Heart right ventricle (tissue), 16 donors: ENCODE measurements at regions not wholly inside any gene's neighbourhood (a gene's known extent, or its start where the extent isn't known, plus 50 kb on each side); places are given as distances from the start of the nearest gene placed in this dataset.

ENCODE experiments used
- ATAC-seq, 8 donors: fragments of 200-7000 bp; cut with Tn5 transposase; one replicate each; pipeline ENCODE4 v1.9.1; 2020; ENCODE audit warnings: mild to moderate bottlenecking in 8 of 8, moderate library complexity in 8 of 8, moderate number of reproducible peaks in 1 of 8
- DNase-seq, 2 donors: peaks; one replicate each; pipeline ENCODE4 v3.0.0-alpha.2; 2020
- H3K27ac ChIP-seq, 10 donors: fragments of 200-600 bp; sonication (generic) in 2 of 10; one replicate each; pipeline versions ENCODE4 v1.5.0 to v1.8.0; 2020 to 2022; ENCODE audit warnings: mild to moderate bottlenecking in 3 of 10
- H3K27me3 ChIP-seq, 7 donors: fragments of 200-600 bp; one replicate each; pipeline ENCODE4 v1.8.0; 2021 to 2022; ENCODE audit warnings: mild to moderate bottlenecking in 2 of 7
- H3K36me3 ChIP-seq, 9 donors: fragments of 200-600 bp; sonication (generic) in 1 of 9; one replicate each; pipeline versions ENCODE4 v1.5.0 to v1.8.0; 2020 to 2022; ENCODE audit warnings: mild to moderate bottlenecking in 2 of 9
- H3K4me1 ChIP-seq, 9 donors: fragments of 200-600 bp; sonication (generic) in 1 of 9; one replicate each; pipeline versions ENCODE4 v1.5.0 to v1.8.0; 2020 to 2022; ENCODE audit warnings: mild to moderate bottlenecking in 4 of 9
- H3K4me3 ChIP-seq, 10 donors: fragments of 200-600 bp; sonication (generic) in 2 of 10; one replicate each; pipeline versions ENCODE4 v1.5.0 to v1.8.0; 2020 to 2022; ENCODE audit warnings: mild to moderate bottlenecking in 7 of 10, moderate library complexity in 2 of 10
- H3K9me3 ChIP-seq, 11 donors: fragments of 200-600 bp in 10 of 11; sonication (generic) in 2 of 11; one replicate each; pipeline versions ENCODE4 v1.5.0 to v1.8.0; 2013 to 2022; ENCODE audit warnings: mild to moderate bottlenecking in 2 of 11, control low read depth in 1 of 11, moderate library complexity in 1 of 11
- WGBS, 2 donors: extraction: QIAGEN DNeasy Blood & Tissue Kit; methylation state at CpG; one replicate each; pipeline ENCODE4 v1.1.7; 2013; ENCODE audit warnings: inconsistent platforms in 1 of 2; 5-methylcytosine and 5-hydroxymethylcytosine counted together
- intact Hi-C, 10 donors: fragments of 100-400 bp; cut with DNase I; formaldehyde crosslinking; loops; one replicate each; pipeline versions ENCODE4 v1.11.1 to v1.14.2; 2022
- TF ChIP-seq, protein P1 (sequence below), 9 donors: fragments of 200-600 bp; sonication (generic) in 2 of 9; IDR thresholded peaks; one replicate each; pipeline versions ENCODE4 v1.5.0 to v1.8.0; 2021 to 2022; ENCODE audit warnings: antibody characterized with exemption in 9 of 9, mild to moderate bottlenecking in 5 of 9, moderate library complexity in 1 of 9
- donor health status: Arrhythmogenic right ventricular cardiomyopathy.
- donor health status: ischemic (EF 13 %, LVEDD 7.1; RV severe dilation, severe dysfunction).
- donor health status: healthy with polysubstance abuse.
- donor health status: DM: no; HTN: yes; CAD: no.
- donor health status: DM: no; HTN: no; CAD: no.
- donor health status: ischemic (EF 25% LVEDD 6.9; RV normal size, moderate dysfunction).
- donor health status: ischemic (EF 25% LVEDD 5.7; RV mildly dilated, moderate dysfunction).
- donor health status: healthy.
- donor health status: DM: yes; HTN: yes; CAD: no.
- donor health status: Ischemic cardiomyopathy.
- donor health status: ischemic (EF 35%, LVEDD 5.7; RV mildly dilated, moderate dysfunction).
- donor health status: nonischemic (EF 11% LVEDD 7.7; RV severe dilation, severe dysfunction).
- donor health status: DM: yes; HTN: yes; CAD: no.
- donor health status: PGD.
- donor health status: ischemic (EF 29% LVEDD 5.4; RV normal size, mild dysfunction).
- donor health status: nonischemic (EF 23%, LVEDD 6.1; RV moderate dilation, normal function).

DNA sequence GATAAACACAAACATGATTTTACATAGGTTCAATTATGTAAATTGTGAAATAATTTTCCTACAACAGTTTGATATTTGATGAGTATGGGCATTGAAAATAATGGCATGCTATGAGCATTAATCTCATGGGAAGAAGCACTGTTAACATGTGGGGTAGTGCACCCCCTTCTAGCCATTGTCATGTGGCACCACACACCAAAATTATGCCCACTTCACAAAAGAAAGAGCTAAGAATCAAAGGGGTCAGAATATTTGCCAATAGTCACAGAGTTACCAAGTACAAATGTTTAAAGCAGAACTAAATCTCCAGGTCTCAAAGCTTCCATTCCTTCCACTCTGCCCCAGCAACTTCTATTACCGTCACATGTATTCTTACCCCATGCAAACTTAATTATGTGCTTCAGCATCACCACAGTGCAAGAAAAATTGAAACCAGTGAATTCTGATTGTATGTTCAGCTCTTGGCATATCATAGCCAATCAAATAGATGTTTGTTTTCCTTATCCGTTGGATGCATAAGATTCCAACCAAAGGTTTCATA lies 1273.8 kb downstream of the FAM181B start:
- H3K27ac ChIP-seq: no peak overlapping the region
- DNase-seq: no peak
- TF ChIP-seq, protein P1, sequence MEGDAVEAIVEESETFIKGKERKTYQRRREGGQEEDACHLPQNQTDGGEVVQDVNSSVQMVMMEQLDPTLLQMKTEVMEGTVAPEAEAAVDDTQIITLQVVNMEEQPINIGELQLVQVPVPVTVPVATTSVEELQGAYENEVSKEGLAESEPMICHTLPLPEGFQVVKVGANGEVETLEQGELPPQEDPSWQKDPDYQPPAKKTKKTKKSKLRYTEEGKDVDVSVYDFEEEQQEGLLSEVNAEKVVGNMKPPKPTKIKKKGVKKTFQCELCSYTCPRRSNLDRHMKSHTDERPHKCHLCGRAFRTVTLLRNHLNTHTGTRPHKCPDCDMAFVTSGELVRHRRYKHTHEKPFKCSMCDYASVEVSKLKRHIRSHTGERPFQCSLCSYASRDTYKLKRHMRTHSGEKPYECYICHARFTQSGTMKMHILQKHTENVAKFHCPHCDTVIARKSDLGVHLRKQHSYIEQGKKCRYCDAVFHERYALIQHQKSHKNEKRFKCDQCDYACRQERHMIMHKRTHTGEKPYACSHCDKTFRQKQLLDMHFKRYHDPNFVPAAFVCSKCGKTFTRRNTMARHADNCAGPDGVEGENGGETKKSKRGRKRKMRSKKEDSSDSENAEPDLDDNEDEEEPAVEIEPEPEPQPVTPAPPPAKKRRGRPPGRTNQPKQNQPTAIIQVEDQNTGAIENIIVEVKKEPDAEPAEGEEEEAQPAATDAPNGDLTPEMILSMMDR (IDR thresholded peaks at IDR 0.05): no peak
- H3K9me3 ChIP-seq: peaks cover 0 to 6% (median 0%) of the 10 kb centered on the region in 11 donors
- no peaks in the 10 kb centered on the region for H3K36me3 ChIP-seq
- WGBS, 2 donors: 79 to 83% methylated on average over 2 of the region's 2 CpGs
- H3K27me3 ChIP-seq: no peaks in the 10 kb centered on the region
- intact Hi-C loops: no loop called here
- H3K4me1 ChIP-seq: no peaks in the 10 kb centered on the region
- ATAC-seq: no peak
- no peak overlapping the region for H3K4me3 ChIP-seq

- no peak overlapping the region for H3K4me3 ChIP-seq
- no peaks in the 10 kb centered on the region for H3K9me3 ChIP-seq
- 81 to 87% methylated on average over 5 of the region's 5 CpGs for WGBS, 2 donors
- no peaks in the 10 kb centered on the region for H3K4me1 ChIP-seq
- TF ChIP-seq, protein P1 (IDR thresholded peaks at IDR 0.05): no peak
- intact Hi-C loops: no loop called here
- no peaks in the 10 kb centered on the region for H3K27me3 ChIP-seq
- DNase-seq: no peak
- no peak for ATAC-seq
- no peaks in the 10 kb centered on the region for H3K36me3 ChIP-seq
- no peak overlapping the region for H3K27ac ChIP-seq
Measured at GRCh38 chr11:81449588-81450156, 1284.0 kb downstream of the FAM181B start.

- Histone ChIP-seq H3K27ac (no peak overlapping the region), H3K9me3 (peaks cover 0 to 3% (median 0%) of the 10 kb centered on the region in 11 donors), H3K4me3 (no peak overlapping the region), H3K36me3 (no peaks in the 10 kb centered on the region), H3K4me1 (no peaks in the 10 kb centered on the region), H3K27me3 (no peaks in the 10 kb centered on the region)
- no peak for ATAC-seq
- no peak for DNase-seq
- TF ChIP-seq, protein P1 (IDR thresholded peaks at IDR 0.05): peak in 5 of 9 donors; percentile 7 to 40 (median 15)
- intact Hi-C loops: no loop called here
- 45 to 47% methylated on average over 1 of the region's 1 CpG for WGBS, 2 donors
Measured at GRCh38 chr11:81444297-81444696, 1289.4 kb downstream of the FAM181B start.

DNA sequence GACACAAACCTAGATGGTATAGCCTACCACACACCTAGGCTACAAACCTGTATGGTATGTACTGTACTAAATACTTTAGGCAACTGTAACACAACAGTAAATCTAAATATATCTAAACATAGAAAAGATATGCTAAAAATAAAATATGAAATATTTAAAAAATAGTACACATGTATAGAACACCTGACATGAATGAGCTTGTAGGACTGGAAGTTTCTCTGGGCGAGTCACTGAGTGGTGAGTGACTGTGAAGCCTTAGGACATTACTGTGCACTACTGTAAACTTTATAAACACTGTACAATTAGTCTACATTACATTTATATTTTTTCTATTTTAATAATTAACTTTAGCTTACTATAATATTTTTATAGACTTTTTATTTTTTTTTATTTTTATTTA lies 1301.3 kb downstream of the FAM181B start:
- no peaks in the 10 kb centered on the region for H3K36me3 ChIP-seq
- no peak overlapping the region for H3K4me3 ChIP-seq
- no peaks in the 10 kb centered on the region for H3K4me1 ChIP-seq
- TF ChIP-seq, protein P1 (IDR thresholded peaks at IDR 0.05): no peak
- no peak for DNase-seq
- 87 to 100% methylated on average over 1 of the region's 1 CpG for WGBS, 2 donors
- intact Hi-C loops: no loop called here
- ATAC-seq: no peak
- H3K9me3 ChIP-seq: no peaks in the 10 kb centered on the region
- H3K27me3 ChIP-seq: no peaks in the 10 kb centered on the region
- no peak overlapping the region for H3K27ac ChIP-seq
